OCI-LY1 (cell line): ENCODE measurements at regions not wholly inside any gene's neighbourhood (a gene's known extent, or its start where the extent isn't known, plus 50 kb on each side); places are given as distances from the start of the nearest gene placed in this dataset.

Experiments
- H2AFZ ChIP-seq: fragments of 200-600 bp; sonication (generic), shearing (Covaris generic); 2 replicates; pipeline ENCODE4 v1.6.0; 2014; ENCODE audit warnings: antibody characterized with exemption, mild to moderate bottlenecking, low read length
- H3F3A ChIP-seq: fragments of 200-600 bp; sonication (generic), shearing (Covaris generic); 2 replicates; pipeline ENCODE4 v1.6.0; 2014; ENCODE audit warnings: mild to moderate bottlenecking, antibody characterized with exemption, low read length, moderate library complexity; ENCODE audit not compliant: insufficient read depth
- H3K27ac ChIP-seq: fragments of 200-600 bp; sonication (generic); 2 replicates; pipeline ENCODE4 v1.5.1; 2014; ENCODE audit warnings: low read length, mixed run types, mild to moderate bottlenecking, low read depth; ENCODE audit not compliant: poor library complexity, severe bottlenecking
- H3K27me3 ChIP-seq: fragments of 200-600 bp; sonication (generic); 2 replicates; pipeline ENCODE4 v1.6.0; 2014; ENCODE audit warnings: antibody characterized with exemption, mild to moderate bottlenecking, low read length, moderate library complexity; ENCODE audit not compliant: insufficient read depth
- H3K36me3 ChIP-seq: fragments of 200-600 bp; sonication (generic); 2 replicates; pipeline ENCODE4 v1.6.1; 2014; ENCODE audit warnings: mild to moderate bottlenecking, antibody characterized with exemption, low read length, moderate library complexity, mixed read lengths; ENCODE audit not compliant: insufficient read depth
- H3K4me1 ChIP-seq: fragments of 200-600 bp; sonication (generic); 2 replicates; pipeline ENCODE4 v1.5.1; 2014; ENCODE audit warnings: mild to moderate bottlenecking, low read length, moderate library complexity; ENCODE audit not compliant: insufficient read depth, severe bottlenecking
- H3K4me2 ChIP-seq: fragments of 200-600 bp; sonication (generic), shearing (Covaris generic); 2 replicates; pipeline ENCODE4 v1.6.1; 2014; ENCODE audit warnings: low read length
- H3K4me3 ChIP-seq: fragments of 200-600 bp; sonication (generic); 2 replicates; pipeline ENCODE4 v1.5.1; 2014; ENCODE audit warnings: low read length, low read depth, mild to moderate bottlenecking, mixed read lengths; ENCODE audit not compliant: poor library complexity, severe bottlenecking
- H3K79me2 ChIP-seq: fragments of 200-600 bp; shearing (Covaris generic); 2 replicates; pipeline ENCODE4 v1.6.1; 2016; ENCODE audit warnings: mixed run types, low read length, mixed read lengths; ENCODE audit not compliant: insufficient read depth
- H3K9ac ChIP-seq: fragments of 200-600 bp; sonication (generic), shearing (Covaris generic); 2 replicates; pipeline ENCODE4 v1.6.1; 2014; ENCODE audit warnings: mild to moderate bottlenecking, low read length, mixed read lengths
- H3K9me2 ChIP-seq: fragments of 200-600 bp; sonication (generic), shearing (Covaris generic); 2 replicates; pipeline ENCODE4 v1.6.1; 2014; ENCODE audit warnings: low read depth, mild to moderate bottlenecking, low read length, mixed read lengths
- H3K9me3 ChIP-seq: fragments of 200-600 bp; shearing (Covaris generic); 2 replicates; pipeline ENCODE4 v1.6.1; 2014; ENCODE audit warnings: low read length, mixed read lengths
- H4K20me1 ChIP-seq: fragments of 200-600 bp; sonication (generic), shearing (Covaris generic); 2 replicates; pipeline ENCODE4 v1.6.0; 2016; ENCODE audit warnings: mild to moderate bottlenecking, low read length; ENCODE audit not compliant: insufficient read depth
- CTCF ChIP-seq: fragments of 200-600 bp; sonication (generic), shearing (Covaris generic); IDR thresholded peaks from 2 replicates; pipeline ENCODE4 v1.5.1; 2017; ENCODE audit warnings: mild to moderate bottlenecking, antibody characterized with exemption, low read length, moderate library complexity, mixed read lengths
- EZH2 ChIP-seq: fragments of 200-600 bp; sonication (generic), shearing (Covaris generic); IDR thresholded peaks from 2 replicates; pipeline ENCODE4 v1.8.0; 2017; ENCODE audit warnings: borderline replicate concordance, mixed run types, mild to moderate bottlenecking, antibody characterized with exemption, low read length, moderate library complexity, mixed read lengths

GRCh38 chr3:65178703-65179102 lies 490.9 kb upstream of the ADAMTS9 start:
- Histone ChIP-seq H3K27ac (no peak overlapping the region), H3K79me2 (no peaks in the 10 kb centered on the region), H3K4me2 (no peak overlapping the region), H3K9me2 (no peaks in the 10 kb centered on the region), H3K27me3 (no peaks in the 10 kb centered on the region), H3K9ac (no peak overlapping the region), H3F3A (no peaks in the 10 kb centered on the region), H2AFZ (no peak overlapping the region), H4K20me1 (no peaks in the 10 kb centered on the region), H3K4me1 (no peaks in the 10 kb centered on the region), H3K9me3 (no peaks in the 10 kb centered on the region), H3K4me3 (no peak overlapping the region), H3K36me3 (no peaks in the 10 kb centered on the region)
- TF ChIP-seq CTCF (no peak), EZH2 (no peak)

GRCh38 chr3:65177960-65178376 lies 490.2 kb upstream of the ADAMTS9 start:
- no peaks in the 10 kb centered on the region for H4K20me1 ChIP-seq
- no peaks in the 10 kb centered on the region for H3K79me2 ChIP-seq
- no peak overlapping the region for H3K4me3 ChIP-seq
- no peak overlapping the region for H3K9ac ChIP-seq
- no peaks in the 10 kb centered on the region for H3K4me1 ChIP-seq
- H3K27me3 ChIP-seq: no peaks in the 10 kb centered on the region
- no peaks in the 10 kb centered on the region for H3K9me2 ChIP-seq
- H3K36me3 ChIP-seq: no peaks in the 10 kb centered on the region
- no peak overlapping the region for H3K27ac ChIP-seq
- H3F3A ChIP-seq: no peaks in the 10 kb centered on the region
- no peak for TF ChIP-seq CTCF
- no peak for TF ChIP-seq EZH2
- no peak overlapping the region for H2AFZ ChIP-seq
- no peak overlapping the region for H3K4me2 ChIP-seq
- no peaks in the 10 kb centered on the region for H3K9me3 ChIP-seq

GRCh38 chr3:65174713-65175112 lies 486.9 kb upstream of the ADAMTS9 start:
- Histone ChIP-seq H3K36me3 (no peaks in the 10 kb centered on the region), H3K9me2 (no peaks in the 10 kb centered on the region), H2AFZ (no peak overlapping the region), H3K4me2 (no peak overlapping the region), H3F3A (no peaks in the 10 kb centered on the region), H3K27me3 (no peaks in the 10 kb centered on the region), H3K9ac (no peak overlapping the region), H3K9me3 (no peaks in the 10 kb centered on the region), H3K4me1 (no peaks in the 10 kb centered on the region), H4K20me1 (no peaks in the 10 kb centered on the region), H3K27ac (no peak overlapping the region), H3K79me2 (no peaks in the 10 kb centered on the region), H3K4me3 (no peak overlapping the region)
- TF ChIP-seq CTCF: no peak
- no peak for TF ChIP-seq EZH2
